GM12892 (cell line): ENCODE measurements at regions not wholly inside any gene's neighbourhood (a gene's known extent, or its start where the extent isn't known, plus 50 kb on each side); places are given as distances from the start of the nearest gene placed in this dataset.

ENCODE experiments used
- POLR2A ChIP-seq: IDR thresholded peaks from 2 replicates; pipeline ENCODE4 v1.6.1; 2011; ENCODE audit warnings: low read depth, low read length, control low read depth
- POLR2AphosphoS5 ChIP-seq: IDR thresholded peaks from 2 replicates; pipeline ENCODE4 v1.6.1; 2011; ENCODE audit warnings: low read depth, low read length, control low read depth
- TAF1 ChIP-seq: IDR thresholded peaks from 2 replicates; pipeline ENCODE4 v1.6.1; 2011; ENCODE audit warnings: low read depth, mild to moderate bottlenecking, control low read depth, low read length, borderline replicate concordance

DNA sequence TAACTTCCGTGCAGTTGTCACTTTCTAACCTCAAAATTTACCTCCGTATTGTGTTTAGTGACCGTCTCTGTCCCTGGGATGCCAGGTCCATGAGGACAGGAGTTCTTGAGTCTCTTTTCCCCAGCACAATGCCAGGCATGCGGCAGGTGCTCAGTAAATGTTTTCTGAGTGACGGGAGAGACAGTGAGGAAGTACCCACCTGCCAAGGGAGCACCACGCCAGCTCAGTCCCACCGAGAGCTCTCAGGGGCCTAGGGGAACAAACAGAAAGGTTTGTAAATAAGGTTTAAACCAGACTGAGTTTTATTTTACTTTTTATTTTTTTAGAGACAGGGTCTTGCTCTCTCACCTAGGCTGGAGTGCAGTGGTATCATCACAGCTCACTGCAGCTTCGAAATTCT, 81.5 kb upstream of the NKX1-1 start:
- TF ChIP-seq POLR2A (no peak), POLR2AphosphoS5 (no peak), TAF1 (no peak)
